Stimulated activated CD8-positive, alpha-beta memory T cell treated with anti-CD3 and anti-CD28 coated beads, Interleukin-15, amount 100 ng/mL, for 48 hours (primary cell): ENCODE measurements at regions not wholly inside any gene's neighbourhood (a gene's known extent, or its start where the extent isn't known, plus 50 kb on each side); places are given as distances from the start of the nearest gene placed in this dataset.

Experiments used
- DNase-seq, 2 donors: peaks; one replicate each; pipeline ENCODE4 v3.0.0-alpha.2; 2020; ENCODE audit warnings: low read depth in 2 of 2

GRCh38 chr3:94694894-94695293 lies 632.0 kb downstream of the NSUN3 start:
- DNase-seq: no peak

GRCh38 chr3:94704467-94704866 lies 641.6 kb downstream of the NSUN3 start:
- DNase-seq: no peak

- no peak for DNase-seq
Observed at GRCh38 chr3:94709249-94709902, 646.5 kb downstream of the NSUN3 start.

- no peak for DNase-seq
Observed at GRCh38 chr3:94714194-94714593, 651.3 kb downstream of the NSUN3 start.

GRCh38 chr3:94716326-94717018 lies 653.6 kb downstream of the NSUN3 start:
- no peak for DNase-seq

- DNase-seq: no peak
Observed at GRCh38 chr3:94734206-94734605, 671.3 kb downstream of the NSUN3 start.

GRCh38 chr3:94735354-94735753 lies 672.5 kb downstream of the NSUN3 start:
- DNase-seq: no peak

GRCh38 chr3:94737116-94737515 lies 674.3 kb downstream of the NSUN3 start:
- no peak for DNase-seq

GRCh38 chr3:94739420-94739819 lies 676.6 kb downstream of the NSUN3 start:
- no peak for DNase-seq

GRCh38 chr3:94758751-94759150 lies 695.9 kb downstream of the NSUN3 start:
- no peak for DNase-seq

- DNase-seq: no peak
Observed at GRCh38 chr3:94772402-94772801, 709.5 kb downstream of the NSUN3 start.

GRCh38 chr3:94775746-94776145 lies 712.9 kb downstream of the NSUN3 start:
- DNase-seq: no peak

- no peak for DNase-seq
Observed at GRCh38 chr3:94776401-94776915, 713.6 kb downstream of the NSUN3 start.

GRCh38 chr3:94778289-94778688 lies 715.4 kb downstream of the NSUN3 start:
- no peak for DNase-seq

GRCh38 chr3:94778814-94779494 lies 716.1 kb downstream of the NSUN3 start:
- DNase-seq: no peak

- DNase-seq: no peak
Observed at GRCh38 chr3:94779699-94780098, 716.8 kb downstream of the NSUN3 start.

- no peak for DNase-seq
Observed at GRCh38 chr3:94784274-94784673, 721.4 kb downstream of the NSUN3 start.

GRCh38 chr3:94787066-94787465 lies 724.2 kb downstream of the NSUN3 start:
- DNase-seq: no peak

GRCh38 chr3:94787734-94788270 lies 724.9 kb downstream of the NSUN3 start:
- DNase-seq: no peak

- no peak for DNase-seq
Observed at GRCh38 chr3:94794563-94794962, 731.7 kb downstream of the NSUN3 start.

- no peak for DNase-seq
Observed at GRCh38 chr3:94799420-94800060, 736.7 kb downstream of the NSUN3 start.

- no peak for DNase-seq
Observed at GRCh38 chr3:94811836-94812235, 749.0 kb downstream of the NSUN3 start.
